HUES48 (cell line): ENCODE measurements at regions not wholly inside any gene's neighbourhood (a gene's known extent, or its start where the extent isn't known, plus 50 kb on each side); places are given as distances from the start of the nearest gene placed in this dataset.
A peak's percentile ranks its signal among the peaks of the same experiment; 100 is the strongest.

Experiments
- H3K27ac ChIP-seq: one replicate; pipeline ENCODE4 v1.7.0; 2013; ENCODE audit warnings: low read depth, low read length, inconsistent platforms
- H3K27me3 ChIP-seq: 2 replicates; pipeline ENCODE4 v1.6.1; 2013; ENCODE audit warnings: mild to moderate bottlenecking, low read length; ENCODE audit not compliant: control insufficient read depth, insufficient read depth
- H3K36me3 ChIP-seq: 2 replicates; pipeline ENCODE4 v1.6.1; 2013; ENCODE audit warnings: low read length; ENCODE audit not compliant: control insufficient read depth, insufficient read depth
- H3K4me1 ChIP-seq: 2 replicates; pipeline ENCODE4 v1.6.1; 2013; ENCODE audit warnings: mild to moderate bottlenecking, low read length; ENCODE audit not compliant: control insufficient read depth, insufficient read depth
- H3K4me3 ChIP-seq: 2 replicates; pipeline ENCODE4 v1.5.1; 2013; ENCODE audit warnings: mild to moderate bottlenecking, low read depth, low read length
- H3K9ac ChIP-seq: 2 replicates; pipeline ENCODE4 v1.6.1; 2013; ENCODE audit warnings: mild to moderate bottlenecking, low read depth, low read length, moderate library complexity
- H3K9me3 ChIP-seq: 2 replicates; pipeline ENCODE4 v1.6.1; 2013; ENCODE audit warnings: low read length; ENCODE audit not compliant: control insufficient read depth, insufficient read depth

DNA sequence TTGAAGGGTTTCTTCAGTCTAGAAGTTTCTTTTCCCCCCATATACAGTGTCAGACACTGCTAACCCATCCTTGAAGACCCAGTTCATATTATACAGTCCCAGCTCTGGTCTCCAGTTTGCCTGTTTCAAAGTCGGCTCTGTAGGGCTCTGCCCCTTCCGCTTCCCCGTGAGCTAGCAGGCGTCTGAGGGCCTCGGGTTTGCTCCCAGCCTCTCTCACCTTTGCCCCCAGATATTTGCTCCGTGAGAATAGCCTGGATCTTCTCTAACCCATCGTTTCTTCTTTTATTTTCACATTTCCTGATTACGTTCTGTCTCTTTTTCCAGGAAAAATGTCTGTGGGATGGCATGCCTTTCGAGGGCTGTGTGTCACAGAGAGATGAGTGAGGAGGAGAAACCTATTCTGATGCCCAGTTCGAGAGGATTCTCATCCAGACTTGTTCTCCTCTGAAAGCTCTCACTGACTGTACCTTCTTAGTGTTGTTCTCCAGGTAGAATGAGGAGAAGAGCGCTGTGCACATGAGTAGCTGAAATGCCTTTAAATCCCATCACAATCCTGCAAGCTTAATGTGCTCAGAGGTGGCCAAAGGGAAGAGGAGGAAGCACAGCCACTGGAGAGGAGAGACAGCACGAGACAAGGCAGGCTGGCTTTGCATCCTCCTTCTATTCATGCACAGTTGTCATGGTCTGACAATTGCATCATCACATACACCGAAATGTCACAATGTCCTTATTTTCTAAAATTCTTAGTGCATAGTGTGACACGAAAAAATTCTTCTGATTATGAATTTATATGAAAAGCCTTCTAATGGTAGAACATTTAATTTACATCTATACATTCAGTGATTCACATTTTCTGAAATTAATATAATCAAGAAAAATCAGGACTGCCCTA is 171.1 kb downstream of the FOXA2 start:
- Histone ChIP-seq H3K27me3 (no peaks in the 10 kb centered on the region), H3K9ac (no peak overlapping the region), H3K36me3 (no peaks in the 10 kb centered on the region), H3K4me1 (no peaks in the 10 kb centered on the region; the same call in 1 of the 2 replicates), H3K9me3 (no peaks in the 10 kb centered on the region), H3K27ac (no peak overlapping the region), H3K4me3 (no peak overlapping the region)

DNA sequence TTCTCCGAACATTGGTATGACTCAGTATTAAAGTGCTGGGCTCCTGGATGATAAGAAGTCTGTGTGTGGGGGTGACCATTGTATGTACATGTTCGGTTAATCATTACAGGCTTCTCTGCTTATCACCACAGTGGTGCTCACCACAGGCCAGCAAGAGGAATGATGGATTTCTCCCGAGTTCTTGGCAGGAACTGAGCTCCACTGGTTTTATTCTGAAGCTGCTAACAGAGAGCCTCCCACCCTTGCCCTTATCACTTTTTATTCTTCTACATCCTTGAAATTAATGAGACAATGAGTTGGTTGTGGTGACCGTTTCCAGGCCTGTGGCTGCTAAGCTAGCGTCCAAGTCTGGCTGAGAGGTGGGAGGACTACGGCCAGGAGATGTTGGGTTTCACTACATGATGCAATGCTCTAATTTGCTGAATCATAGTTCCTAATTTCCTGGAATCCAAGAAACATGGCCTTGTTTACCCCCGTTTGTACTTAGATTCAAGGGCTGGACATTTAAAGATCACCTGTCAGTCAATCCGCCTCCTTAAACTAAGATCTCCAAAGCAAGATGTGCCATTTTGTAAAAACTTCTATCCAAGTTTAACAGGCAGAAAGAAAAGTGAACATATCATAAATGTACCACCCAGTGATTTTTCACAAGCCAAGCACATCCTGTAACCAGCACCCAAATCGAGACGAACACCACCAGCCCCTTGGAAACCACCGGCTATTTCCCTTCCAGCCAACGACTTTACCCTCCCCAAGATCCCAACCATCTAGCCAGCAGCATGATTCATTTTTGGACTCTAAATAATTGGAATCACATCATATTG is 172.5 kb downstream of the FOXA2 start:
- Histone ChIP-seq H3K9me3 (no peaks in the 10 kb centered on the region), H3K9ac (no peak overlapping the region), H3K27ac (peak overlapping the region; percentile 33), H3K4me1 (no peaks in the 10 kb centered on the region; the same call in 1 of the 2 replicates), H3K27me3 (0 out of 2 replicates have a peak, but pooled peaks cover 3% of the 10 kb centered on the region), H3K36me3 (no peaks in the 10 kb centered on the region), H3K4me3 (no peak overlapping the region)

DNA sequence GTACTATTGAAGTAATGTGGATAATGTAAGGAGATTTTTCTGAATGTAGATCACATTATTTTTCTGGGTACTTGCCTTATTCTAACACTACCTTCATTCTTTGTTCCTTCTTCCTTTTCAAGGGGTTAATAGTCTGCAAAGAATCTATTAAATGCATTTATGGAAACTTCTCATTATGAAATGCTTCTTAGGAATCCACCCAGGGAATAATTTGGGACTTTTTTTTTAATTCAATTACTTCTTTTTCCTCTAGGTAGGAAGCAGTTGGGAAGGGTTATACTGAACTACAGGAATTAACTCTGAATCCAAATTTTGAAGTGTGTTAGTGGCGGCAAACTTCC is 173.1 kb downstream of the FOXA2 start:
- Histone ChIP-seq H3K9me3 (no peaks in the 10 kb centered on the region), H3K36me3 (no peaks in the 10 kb centered on the region), H3K27me3 (0 out of 2 replicates have a peak, but pooled peaks cover 3% of the 10 kb centered on the region), H3K27ac (peak overlapping the region; percentile 36), H3K9ac (no peak overlapping the region), H3K4me3 (no peak overlapping the region), H3K4me1 (no peaks in the 10 kb centered on the region; the same call in 1 of the 2 replicates)

DNA sequence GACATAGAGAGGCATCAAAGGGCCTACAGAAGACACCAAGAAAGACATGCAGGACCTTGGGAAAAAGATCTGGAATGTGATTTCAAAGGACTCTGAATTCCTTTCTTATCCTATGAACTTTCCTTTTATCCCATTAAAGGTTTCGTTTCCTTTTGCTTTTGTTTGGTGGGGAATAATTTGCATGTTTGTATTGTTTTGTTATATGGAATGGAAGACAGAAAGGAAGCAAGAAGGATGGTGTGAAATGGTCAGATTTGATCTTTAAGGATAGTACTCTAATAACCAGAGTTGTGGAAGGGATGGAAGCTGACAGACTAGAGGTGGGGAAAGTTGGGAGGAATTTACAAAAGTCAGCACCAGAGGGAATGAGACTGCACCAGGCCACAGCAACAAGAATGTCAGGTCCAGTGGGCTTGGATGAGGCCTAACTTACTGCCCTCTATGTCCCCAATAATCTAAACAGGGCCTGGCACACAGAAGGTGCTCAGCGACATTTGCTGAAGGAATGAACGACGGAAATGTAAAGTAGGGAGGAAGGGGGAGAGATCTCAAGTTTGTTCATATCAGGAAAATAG is 173.7 kb downstream of the FOXA2 start:
- H3K4me3 ChIP-seq, result no peak overlapping the region
- no peaks in the 10 kb centered on the region; the same call in 1 of the 2 replicates for H3K4me1 ChIP-seq
- no peaks in the 10 kb centered on the region for H3K9me3 ChIP-seq
- no peak overlapping the region for H3K9ac ChIP-seq
- H3K27ac ChIP-seq, result no peak overlapping the region
- H3K27me3 ChIP-seq, result 0 out of 2 replicates have a peak, but pooled peaks cover 3% of the 10 kb centered on the region
- H3K36me3 ChIP-seq, result no peaks in the 10 kb centered on the region

- H3K9me3 ChIP-seq, result no peaks in the 10 kb centered on the region
- H3K9ac ChIP-seq, result no peak overlapping the region
- H3K27ac ChIP-seq, result no peak overlapping the region
- H3K4me3 ChIP-seq, result no peak overlapping the region
- H3K4me1 ChIP-seq, result peaks cover 10% of the 10 kb centered on the region
- H3K36me3 ChIP-seq, result no peaks in the 10 kb centered on the region
- peaks cover 21% of the 10 kb centered on the region for H3K27me3 ChIP-seq
These were observed 175.6 kb downstream of the FOXA2 start for GRCh38 chr20:22408521-22409402.

GRCh38 chr20:22407237-22408193 is 176.9 kb downstream of the FOXA2 start:
- Histone ChIP-seq H3K9ac (no peak overlapping the region), H3K36me3 (no peaks in the 10 kb centered on the region), H3K9me3 (no peaks in the 10 kb centered on the region), H3K27ac (no peak overlapping the region), H3K27me3 (peaks cover 31% of the 10 kb centered on the region), H3K4me1 (peaks cover 21% of the 10 kb centered on the region), H3K4me3 (no peak overlapping the region)

- H3K27ac ChIP-seq, result no peak overlapping the region
- peaks cover 40% of the 10 kb centered on the region for H3K27me3 ChIP-seq
- no peaks in the 10 kb centered on the region for H3K9me3 ChIP-seq
- H3K4me1 ChIP-seq, result peaks cover 31% of the 10 kb centered on the region
- H3K36me3 ChIP-seq, result no peaks in the 10 kb centered on the region
- H3K9ac ChIP-seq, result no peak overlapping the region
- no peak overlapping the region for H3K4me3 ChIP-seq
These were observed 179.8 kb downstream of the FOXA2 start for GRCh38 chr20:22404419-22405170.

- Histone ChIP-seq H3K4me3 (peak overlapping the region; percentile 37), H3K27ac (peak overlapping the region; percentile 11), H3K4me1 (peaks cover 31% of the 10 kb centered on the region), H3K36me3 (no peaks in the 10 kb centered on the region), H3K9me3 (no peaks in the 10 kb centered on the region), H3K9ac (no peak overlapping the region), H3K27me3 (peaks cover 40% of the 10 kb centered on the region)
These were observed 180.6 kb downstream of the FOXA2 start for GRCh38 chr20:22403632-22404361.
